ENCODE measurements at regions not wholly inside any gene's neighbourhood (a gene's known extent, or its start where the extent isn't known, plus 50 kb on each side); places are given as distances from the start of the nearest gene placed in this dataset.
"Not testable (repeated sequence)": the region's sequence is repeated elsewhere in the genome, so short reads cannot be mapped to it uniquely, and the experiment has no call there.

- not testable (repeated sequence) for DNase-seq; H3K27me3 Mint-ChIP-seq; ATAC-seq; H3K4me3 Mint-ChIP-seq; H3K27ac Mint-ChIP-seq; H3K4me1 Mint-ChIP-seq; H3K36me3 Mint-ChIP-seq (ENCODE audit: low read depth); H3K9me3 ChIP-seq (ENCODE audit: control insufficient read depth, low read length, poor library complexity, severe bottlenecking)
These were observed 233.2 kb downstream of the PLOD2 start for GRCh38 chr3:145927736-145928135.

GRCh38 chr3:145936971-145937370 is 224.0 kb downstream of the PLOD2 start:
- Mint-ChIP-seq H3K27me3 (no peaks in the 10 kb centered on the region), H3K36me3 (ENCODE audit: low read depth) (no peaks in the 10 kb centered on the region), H3K27ac (no peak overlapping the region), H3K4me3 (no peak overlapping the region), H3K4me1 (no peaks in the 10 kb centered on the region)
- DNase-seq (no peak), ATAC-seq (no peak)
- no peaks in the 10 kb centered on the region for H3K9me3 ChIP-seq (ENCODE audit: control insufficient read depth, low read length, poor library complexity, severe bottlenecking)

- no peaks in the 10 kb centered on the region for H3K27me3 Mint-ChIP-seq
- H3K9me3 ChIP-seq (ENCODE audit: control insufficient read depth, low read length, poor library complexity, severe bottlenecking) = no peaks in the 10 kb centered on the region
- no peaks in the 10 kb centered on the region for H3K4me1 Mint-ChIP-seq
- no peaks in the 10 kb centered on the region for H3K36me3 Mint-ChIP-seq (ENCODE audit: low read depth)
- H3K27ac Mint-ChIP-seq = no peak overlapping the region
- no peak for DNase-seq
- H3K4me3 Mint-ChIP-seq = no peak overlapping the region
- ATAC-seq = no peak
These were observed 221.6 kb downstream of the PLOD2 start for GRCh38 chr3:145939431-145939830.

GRCh38 chr3:145942052-145942451 is 218.9 kb downstream of the PLOD2 start:
- no peak overlapping the region for H3K27ac Mint-ChIP-seq
- ATAC-seq (no peak), DNase-seq (no peak)
- no peaks in the 10 kb centered on the region for H3K9me3 ChIP-seq (ENCODE audit: control insufficient read depth, low read length, poor library complexity, severe bottlenecking)
- no peaks in the 10 kb centered on the region for H3K27me3 Mint-ChIP-seq
- H3K4me3 Mint-ChIP-seq = no peak overlapping the region
- no peaks in the 10 kb centered on the region for H3K36me3 Mint-ChIP-seq (ENCODE audit: low read depth)
- no peaks in the 10 kb centered on the region for H3K4me1 Mint-ChIP-seq

- DNase-seq = no peak
- H3K9me3 ChIP-seq (ENCODE audit: control insufficient read depth, low read length, poor library complexity, severe bottlenecking) = no peaks in the 10 kb centered on the region
- Mint-ChIP-seq H3K4me3 (no peak overlapping the region), H3K27me3 (no peaks in the 10 kb centered on the region), H3K4me1 (no peaks in the 10 kb centered on the region), H3K36me3 (ENCODE audit: low read depth) (no peaks in the 10 kb centered on the region), H3K27ac (no peak overlapping the region)
- ATAC-seq = no peak
These were observed 217.0 kb downstream of the PLOD2 start for GRCh38 chr3:145943952-145944351.

- no peak for ATAC-seq
- H3K27me3 Mint-ChIP-seq = no peaks in the 10 kb centered on the region
- no peaks in the 10 kb centered on the region for H3K4me1 Mint-ChIP-seq
- no peak for DNase-seq
- no peaks in the 10 kb centered on the region for H3K36me3 Mint-ChIP-seq (ENCODE audit: low read depth)
- H3K9me3 ChIP-seq (ENCODE audit: control insufficient read depth, low read length, poor library complexity, severe bottlenecking) = no peaks in the 10 kb centered on the region
- no peak overlapping the region for H3K4me3 Mint-ChIP-seq
- no peak overlapping the region for H3K27ac Mint-ChIP-seq
These were observed 209.5 kb downstream of the PLOD2 start for GRCh38 chr3:145951441-145951840.

GRCh38 chr3:145952536-145952935 is 208.4 kb downstream of the PLOD2 start:
- ATAC-seq = no peak
- Mint-ChIP-seq H3K4me1 (no peaks in the 10 kb centered on the region), H3K4me3 (no peak overlapping the region), H3K27me3 (no peaks in the 10 kb centered on the region), H3K36me3 (ENCODE audit: low read depth) (no peaks in the 10 kb centered on the region), H3K27ac (no peak overlapping the region)
- H3K9me3 ChIP-seq (ENCODE audit: control insufficient read depth, low read length, poor library complexity, severe bottlenecking) = no peaks in the 10 kb centered on the region
- DNase-seq = no peak

- Mint-ChIP-seq H3K4me1 (no peaks in the 10 kb centered on the region), H3K4me3 (no peak overlapping the region), H3K36me3 (ENCODE audit: low read depth) (no peaks in the 10 kb centered on the region), H3K27ac (no peak overlapping the region), H3K27me3 (no peaks in the 10 kb centered on the region)
- no peak for ATAC-seq
- H3K9me3 ChIP-seq (ENCODE audit: control insufficient read depth, low read length, poor library complexity, severe bottlenecking) = no peaks in the 10 kb centered on the region
- DNase-seq = no peak
These were observed 207.7 kb downstream of the PLOD2 start for GRCh38 chr3:145953316-145953715.

- H3K27ac Mint-ChIP-seq = no peak overlapping the region
- H3K4me3 Mint-ChIP-seq = no peak overlapping the region
- DNase-seq = no peak
- no peaks in the 10 kb centered on the region for H3K4me1 Mint-ChIP-seq
- H3K9me3 ChIP-seq (ENCODE audit: control insufficient read depth, low read length, poor library complexity, severe bottlenecking) = no peaks in the 10 kb centered on the region
- no peaks in the 10 kb centered on the region for H3K27me3 Mint-ChIP-seq
- H3K36me3 Mint-ChIP-seq (ENCODE audit: low read depth) = no peaks in the 10 kb centered on the region
- ATAC-seq = no peak
These were observed 201.4 kb downstream of the PLOD2 start for GRCh38 chr3:145959457-145960088.

- H3K27me3 Mint-ChIP-seq = no peaks in the 10 kb centered on the region
- H3K36me3 Mint-ChIP-seq (ENCODE audit: low read depth) = no peaks in the 10 kb centered on the region
- no peak overlapping the region for H3K4me3 Mint-ChIP-seq
- ATAC-seq (no peak), DNase-seq (no peak)
- no peak overlapping the region for H3K27ac Mint-ChIP-seq
- H3K9me3 ChIP-seq (ENCODE audit: control insufficient read depth, low read length, poor library complexity, severe bottlenecking) = no peaks in the 10 kb centered on the region
- H3K4me1 Mint-ChIP-seq = no peaks in the 10 kb centered on the region
These were observed 197.9 kb downstream of the PLOD2 start for GRCh38 chr3:145963111-145963510.

- Mint-ChIP-seq H3K36me3 (ENCODE audit: low read depth) (no peaks in the 10 kb centered on the region), H3K4me3 (no peak overlapping the region), H3K27ac (no peak overlapping the region), H3K4me1 (no peaks in the 10 kb centered on the region), H3K27me3 (no peaks in the 10 kb centered on the region)
- ATAC-seq (no peak), DNase-seq (no peak)
- H3K9me3 ChIP-seq (ENCODE audit: control insufficient read depth, low read length, poor library complexity, severe bottlenecking) = no peaks in the 10 kb centered on the region
These were observed 193.9 kb downstream of the PLOD2 start for GRCh38 chr3:145967043-145967442.

GRCh38 chr3:145971186-145971585 is 189.8 kb downstream of the PLOD2 start:
- DNase-seq (no peak), ATAC-seq (no peak)
- H3K36me3 Mint-ChIP-seq (ENCODE audit: low read depth) = no peaks in the 10 kb centered on the region
- no peak overlapping the region for H3K27ac Mint-ChIP-seq
- H3K27me3 Mint-ChIP-seq = no peaks in the 10 kb centered on the region
- no peak overlapping the region for H3K4me3 Mint-ChIP-seq
- no peaks in the 10 kb centered on the region for H3K9me3 ChIP-seq (ENCODE audit: control insufficient read depth, low read length, poor library complexity, severe bottlenecking)
- H3K4me1 Mint-ChIP-seq = no peaks in the 10 kb centered on the region

GRCh38 chr3:145972851-145973250 is 188.1 kb downstream of the PLOD2 start:
- DNase-seq (no peak), ATAC-seq (no peak)
- Mint-ChIP-seq H3K4me3 (no peak overlapping the region), H3K27ac (no peak overlapping the region), H3K36me3 (ENCODE audit: low read depth) (no peaks in the 10 kb centered on the region), H3K4me1 (no peaks in the 10 kb centered on the region), H3K27me3 (no peaks in the 10 kb centered on the region)
- no peaks in the 10 kb centered on the region for H3K9me3 ChIP-seq (ENCODE audit: control insufficient read depth, low read length, poor library complexity, severe bottlenecking)

- H3K36me3 Mint-ChIP-seq (ENCODE audit: low read depth) = no peaks in the 10 kb centered on the region
- no peak overlapping the region for H3K27ac Mint-ChIP-seq
- H3K9me3 ChIP-seq (ENCODE audit: control insufficient read depth, low read length, poor library complexity, severe bottlenecking) = no peaks in the 10 kb centered on the region
- no peak for DNase-seq
- ATAC-seq = no peak
- no peak overlapping the region for H3K4me3 Mint-ChIP-seq
- no peaks in the 10 kb centered on the region for H3K27me3 Mint-ChIP-seq
- H3K4me1 Mint-ChIP-seq = no peaks in the 10 kb centered on the region
These were observed 179.9 kb downstream of the PLOD2 start for GRCh38 chr3:145981056-145981455.

All from T-helper 17 cell (primary cell).